Spleen (tissue), 11 donors: ENCODE measurements at regions not wholly inside any gene's neighbourhood (a gene's known extent, or its start where the extent isn't known, plus 50 kb on each side); places are given as distances from the start of the nearest gene placed in this dataset.
A peak's percentile ranks its signal among the peaks of the same experiment; 100 is the strongest.

Experiments used
- DNase-seq: peaks from one replicate; pipeline ENCODE4 v3.0.0-alpha.2; 2020
- H3K27ac ChIP-seq, 8 donors: fragments of 200-600 bp; sonication (generic) in 7 of 8; 1 replicate in 4 of 8; 2 replicates in 4 of 8; pipeline versions ENCODE4 v1.5.0 to v1.8.0; 2016 to 2021; ENCODE audit warnings: inconsistent platforms in 4 of 8, mild to moderate bottlenecking in 4 of 8, moderate library complexity in 1 of 8
- H3K27me3 ChIP-seq, 7 donors: fragments of 200-600 bp; sonication (generic) in 6 of 7; replicated peaks in 1 of 7; 1 replicate in 4 of 7; 2 replicates in 3 of 7; pipeline versions ENCODE4 v1.5.0 to v1.8.0; 2016 to 2021; ENCODE audit warnings: inconsistent platforms in 3 of 7, mild to moderate bottlenecking in 1 of 7
- H3K36me3 ChIP-seq, 6 donors: fragments of 200-600 bp; sonication (generic) in 5 of 6; 1 replicate in 4 of 6; 2 replicates in 2 of 6; pipeline versions ENCODE4 v1.5.0 to v1.8.0; 2016 to 2021; ENCODE audit warnings: inconsistent platforms in 2 of 6
- H3K4me1 ChIP-seq, 6 donors: fragments of 200-600 bp; sonication (generic) in 5 of 6; 1 replicate in 3 of 6; 2 replicates in 3 of 6; pipeline versions ENCODE4 v1.5.0 to v1.8.0; 2016 to 2021; ENCODE audit warnings: inconsistent platforms in 3 of 6
- H3K4me3 ChIP-seq, 8 donors: fragments of 200-600 bp; sonication (generic) in 7 of 8; 1 replicate in 4 of 8; 2 replicates in 4 of 8; pipeline versions ENCODE4 v1.5.0 to v1.8.0; 2016 to 2021; ENCODE audit warnings: inconsistent platforms in 4 of 8, mild to moderate bottlenecking in 4 of 8, moderate library complexity in 2 of 8
- H3K9me3 ChIP-seq, 8 donors: fragments of 200-600 bp; sonication (generic) in 7 of 8; 1 replicate in 4 of 8; 2 replicates in 4 of 8; pipeline versions ENCODE4 v1.5.0 to v1.8.0; 2016 to 2021; ENCODE audit warnings: inconsistent platforms in 4 of 8
- POLR2A ChIP-seq, 3 donors: fragments of 450-650 bp; IDR thresholded peaks; one replicate each; pipeline ENCODE4 v1.5.1; 2017; ENCODE audit warnings: antibody characterized with exemption in 3 of 3, mild to moderate bottlenecking in 1 of 3
- POLR2AphosphoS5 ChIP-seq, 3 donors: sonication (generic); formaldehyde crosslinking; IDR thresholded peaks; one replicate each; pipeline ENCODE4 v1.5.1; 2017; ENCODE audit warnings: antibody characterized with exemption in 3 of 3
- WGBS, 5 donors: extraction: QIAGEN DNeasy Blood & Tissue Kit in 3 of 5; methylation state at CpG; one replicate each; pipeline versions ENCODE4 v1.1.5 to v1.1.7; 2013 to 2018; 5-methylcytosine and 5-hydroxymethylcytosine counted together
- intact Hi-C: fragments of 100-400 bp; cut with DNase I; formaldehyde crosslinking; loops from one replicate; pipeline ENCODE4 v1.15.0; 2023; ENCODE audit warnings: low total_unique reads
- TF ChIP-seq, protein P1 (sequence below), 11 experiments: fragments of 200-600 bp in 7 of 11; fragments of 450-650 bp in 4 of 11; sonication (generic) in 4 of 11; IDR thresholded peaks in 8 of 11; conservative IDR thresholded peaks in 3 of 11; 1 replicate in 7 of 11; 2 replicates in 4 of 11; pipeline versions ENCODE4 v1.4.0 to v1.8.0; 2016 to 2021; ENCODE audit warnings: antibody characterized with exemption in 11 of 11, inconsistent platforms in 4 of 11, mild to moderate bottlenecking in 1 of 11
- donor health status: healthy with polysubstance abuse.
- donor health status: DM: no; HTN: no; CAD: no; lungs with moderate emphysema.
- donor health status: DM: no; HTN: no; CAD: no.
- donor health status: Bipolar disorder and iron deficiency.
- donor health status: healthy.
- donor health status: DM: no; HTN: no; CAD: no.
- donor health status: DM: yes; HTN: yes; CAD: no.

DNA sequence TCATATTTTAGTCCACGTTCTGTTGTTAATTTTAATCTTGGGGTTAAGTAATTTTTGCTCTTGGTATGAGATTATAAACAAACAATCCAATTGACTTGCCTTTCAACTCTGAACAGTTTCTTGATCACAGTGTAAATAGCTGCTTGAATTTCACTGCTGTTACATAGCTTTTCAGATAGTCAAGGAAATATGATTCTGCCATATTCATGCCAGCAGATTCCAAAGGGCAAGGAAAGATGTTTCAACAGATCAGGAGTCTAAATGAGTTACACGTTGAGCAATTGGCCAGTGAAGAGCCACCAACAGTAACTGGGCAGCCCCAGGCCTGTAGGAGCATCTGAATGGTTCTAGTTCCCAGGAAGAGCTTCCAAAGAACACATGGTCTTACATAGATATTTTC is 93.6 kb downstream of the LEPR start:
- no peak overlapping the region for H3K4me3 ChIP-seq

DNA sequence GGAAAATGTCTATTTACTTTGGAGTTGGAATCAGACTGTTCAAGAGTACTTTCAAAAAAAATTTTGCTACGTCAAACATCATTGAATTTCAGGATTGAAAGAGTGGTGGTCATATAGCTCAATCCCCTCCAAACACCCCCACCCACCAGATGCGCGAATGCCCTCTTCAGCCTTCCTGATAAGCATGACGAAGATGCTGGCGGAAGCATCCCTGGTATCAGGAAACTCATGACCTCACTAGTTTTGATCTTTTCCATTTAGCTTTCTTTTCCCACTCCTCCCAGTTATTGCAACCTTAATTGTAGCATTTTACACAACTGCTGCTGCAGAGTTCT is 104.4 kb downstream of the LEPR start:
- 23 to 35% (median 27%) methylated on average over 5 of the region's 5 CpGs for WGBS, 5 donors
- Histone ChIP-seq H3K36me3 (no peaks in the 10 kb centered on the region), H3K27me3 (peaks cover 0 to 58% (median 26%) of the 10 kb centered on the region in 7 donors), H3K27ac (no peak overlapping the region), H3K9me3 (no peaks in the 10 kb centered on the region), H3K4me1 (peaks cover 0 to 16% (median 6%) of the 10 kb centered on the region in 6 donors), H3K4me3 (peak overlapping the region; percentile 4 to 66 (median 37))
- no peak for DNase-seq
- TF ChIP-seq, protein P1, sequence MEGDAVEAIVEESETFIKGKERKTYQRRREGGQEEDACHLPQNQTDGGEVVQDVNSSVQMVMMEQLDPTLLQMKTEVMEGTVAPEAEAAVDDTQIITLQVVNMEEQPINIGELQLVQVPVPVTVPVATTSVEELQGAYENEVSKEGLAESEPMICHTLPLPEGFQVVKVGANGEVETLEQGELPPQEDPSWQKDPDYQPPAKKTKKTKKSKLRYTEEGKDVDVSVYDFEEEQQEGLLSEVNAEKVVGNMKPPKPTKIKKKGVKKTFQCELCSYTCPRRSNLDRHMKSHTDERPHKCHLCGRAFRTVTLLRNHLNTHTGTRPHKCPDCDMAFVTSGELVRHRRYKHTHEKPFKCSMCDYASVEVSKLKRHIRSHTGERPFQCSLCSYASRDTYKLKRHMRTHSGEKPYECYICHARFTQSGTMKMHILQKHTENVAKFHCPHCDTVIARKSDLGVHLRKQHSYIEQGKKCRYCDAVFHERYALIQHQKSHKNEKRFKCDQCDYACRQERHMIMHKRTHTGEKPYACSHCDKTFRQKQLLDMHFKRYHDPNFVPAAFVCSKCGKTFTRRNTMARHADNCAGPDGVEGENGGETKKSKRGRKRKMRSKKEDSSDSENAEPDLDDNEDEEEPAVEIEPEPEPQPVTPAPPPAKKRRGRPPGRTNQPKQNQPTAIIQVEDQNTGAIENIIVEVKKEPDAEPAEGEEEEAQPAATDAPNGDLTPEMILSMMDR (IDR thresholded peaks at IDR 0.05 in 8 of 11, conservative IDR thresholded peaks at IDR 0.05 in 3 of 11): no peak
- TF ChIP-seq POLR2A (IDR thresholded peaks at IDR 0.05) (no peak), POLR2AphosphoS5 (IDR thresholded peaks at IDR 0.05) (no peak)
- intact Hi-C loops: no loop called here

More for the DNA sequence above, 93.6 kb downstream of the LEPR start:
- no peaks in the 10 kb centered on the region for H3K9me3 ChIP-seq
- H3K27ac ChIP-seq: no peak overlapping the region
- no peaks in the 10 kb centered on the region for H3K27me3 ChIP-seq
- TF ChIP-seq POLR2AphosphoS5 (IDR thresholded peaks at IDR 0.05) (no peak), POLR2A (IDR thresholded peaks at IDR 0.05) (no peak)
- TF ChIP-seq, protein P1 (IDR thresholded peaks at IDR 0.05 in 8 of 11, conservative IDR thresholded peaks at IDR 0.05 in 3 of 11): no peak
- H3K36me3 ChIP-seq: no peaks in the 10 kb centered on the region
- intact Hi-C loops: no loop called here
- WGBS, 5 donors: 68 to 87% (median 80%) methylated on average over 2 of the region's 2 CpGs
- H3K4me1 ChIP-seq: no peaks in the 10 kb centered on the region
- DNase-seq: no peak

DNA sequence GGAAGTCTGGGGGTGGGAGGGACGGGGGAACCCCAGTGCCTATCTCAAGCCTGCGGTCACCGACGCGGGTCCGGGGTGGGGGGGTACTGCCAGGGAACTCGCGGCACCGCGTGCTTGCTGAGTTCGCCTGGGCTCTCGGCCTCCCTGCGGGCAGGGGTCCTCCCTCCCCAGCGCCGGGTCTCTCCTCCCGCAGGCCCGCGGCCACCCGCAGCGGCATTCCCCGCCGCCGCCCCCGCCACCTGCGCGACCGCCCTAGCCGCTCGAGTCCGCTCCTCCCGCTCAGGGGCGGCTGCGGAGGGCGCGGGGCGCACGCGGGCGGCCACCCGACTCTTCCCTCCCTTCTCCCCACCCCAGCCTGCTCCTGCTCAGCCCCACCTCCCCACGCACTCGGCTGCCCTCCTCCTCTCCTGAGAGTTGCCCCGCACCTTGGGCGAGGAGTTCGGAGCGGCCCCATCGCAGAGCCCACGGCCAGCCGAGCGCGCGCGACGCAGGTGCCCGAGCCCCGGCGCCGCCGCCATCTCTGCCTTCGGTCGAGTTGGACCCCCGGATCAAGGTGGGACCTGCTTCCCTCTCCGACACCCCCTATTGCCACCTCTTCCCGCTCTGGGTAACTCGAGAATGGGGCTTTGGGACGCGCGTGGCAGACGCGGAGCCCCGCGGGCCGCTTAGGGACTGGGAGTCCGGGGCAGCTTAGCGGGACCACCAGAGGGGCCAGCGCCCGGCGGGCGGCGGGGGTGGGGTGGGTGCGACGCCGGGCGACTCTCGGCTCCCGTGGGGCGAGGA is 105.0 kb downstream of the LEPR start:
- intact Hi-C loops: no loop called here
- Histone ChIP-seq H3K36me3 (no peaks in the 10 kb centered on the region), H3K4me1 (peaks cover 0 to 16% (median 6%) of the 10 kb centered on the region in 6 donors), H3K4me3 (peak overlapping the region; percentile 4 to 66 (median 37)), H3K27me3 (peaks cover 0 to 58% (median 26%) of the 10 kb centered on the region in 7 donors), H3K9me3 (no peaks in the 10 kb centered on the region), H3K27ac (no peak overlapping the region)
- 2 to 10% (median 6%) methylated on average over 26 to 87 of the region's 87 CpGs for WGBS, 5 donors
- TF ChIP-seq POLR2AphosphoS5 (IDR thresholded peaks at IDR 0.05): no peak
- TF ChIP-seq, protein P1 (IDR thresholded peaks at IDR 0.05 in 8 of 11, conservative IDR thresholded peaks at IDR 0.05 in 3 of 11): no peak
- no peak for TF ChIP-seq POLR2A (IDR thresholded peaks at IDR 0.05)
- DNase-seq: peak; percentile 72

DNA sequence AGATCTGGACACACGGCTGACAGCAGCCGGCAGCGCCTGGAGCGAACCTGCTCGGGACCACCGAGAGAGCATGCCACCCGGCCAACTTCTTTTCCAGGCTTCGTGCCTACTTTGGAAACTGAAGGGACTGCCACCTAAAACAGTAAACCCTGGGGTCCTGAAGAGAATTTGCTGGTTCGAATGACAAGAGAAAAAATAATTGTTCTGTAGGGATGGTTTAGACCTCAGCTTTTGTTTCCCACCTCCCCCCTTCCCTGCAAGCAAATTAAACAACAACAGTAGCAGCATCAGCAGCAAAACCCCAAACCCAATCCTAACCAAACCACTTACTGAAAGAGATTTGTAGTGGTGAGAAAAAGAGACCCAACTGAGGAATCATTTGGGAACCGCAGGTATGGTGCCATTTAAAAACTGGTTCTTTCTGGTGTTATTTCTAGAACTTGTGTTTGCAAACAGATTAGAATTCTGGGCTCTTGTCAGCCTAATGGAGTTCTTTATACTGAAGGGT is 105.6 kb downstream of the LEPR start:
- DNase-seq: no peak
- Histone ChIP-seq H3K4me3 (peak overlapping the region in 6 of 8 donors; percentile 23 to 66 (median 38)), H3K36me3 (no peaks in the 10 kb centered on the region), H3K9me3 (no peaks in the 10 kb centered on the region), H3K27ac (no peak overlapping the region), H3K4me1 (peaks cover 0 to 16% (median 6%) of the 10 kb centered on the region in 6 donors), H3K27me3 (peaks cover 0 to 58% (median 26%) of the 10 kb centered on the region in 7 donors)
- intact Hi-C loops: no loop called here
- TF ChIP-seq POLR2A (IDR thresholded peaks at IDR 0.05): no peak
- TF ChIP-seq, protein P1 (IDR thresholded peaks at IDR 0.05 in 8 of 11, conservative IDR thresholded peaks at IDR 0.05 in 3 of 11): no peak
- 19 to 47% (median 25%) methylated on average over 10 of the region's 10 CpGs for WGBS, 5 donors
